Glutamatergic neuron (in vitro differentiated cells): ENCODE measurements at regions not wholly inside any gene's neighbourhood (a gene's known extent, or its start where the extent isn't known, plus 50 kb on each side); places are given as distances from the start of the nearest gene placed in this dataset.

ENCODE experiments used
- DNase-seq: peaks from one replicate; pipeline ENCODE4 v3.0.0; 2022
- H3K27ac Mint-ChIP-seq: one replicate; pipeline ENCODE4 v1.8.0; 2020; ENCODE audit warnings: mild to moderate bottlenecking, mixed read lengths, inconsistent platforms; ENCODE audit not compliant: unreplicated experiment
- H3K27me3 Mint-ChIP-seq: one replicate; pipeline ENCODE4 v1.8.0; 2020; ENCODE audit warnings: mild to moderate bottlenecking, moderate library complexity, mixed read lengths, inconsistent platforms; ENCODE audit not compliant: unreplicated experiment
- H3K36me3 Mint-ChIP-seq: one replicate; pipeline ENCODE4 v1.8.0; 2020; ENCODE audit warnings: mild to moderate bottlenecking, mixed read lengths, inconsistent platforms; ENCODE audit not compliant: unreplicated experiment
- H3K4me1 Mint-ChIP-seq: one replicate; pipeline ENCODE4 v1.8.0; 2020; ENCODE audit warnings: mild to moderate bottlenecking, low read depth, mixed read lengths, inconsistent platforms; ENCODE audit not compliant: unreplicated experiment
- H3K4me3 Mint-ChIP-seq: one replicate; pipeline ENCODE4 v1.8.0; 2020; ENCODE audit warnings: mild to moderate bottlenecking, mixed read lengths, inconsistent platforms; ENCODE audit not compliant: unreplicated experiment
- H3K9me3 Mint-ChIP-seq: one replicate; pipeline ENCODE4 v1.8.0; 2020; ENCODE audit warnings: mild to moderate bottlenecking, moderate library complexity, mixed read lengths, inconsistent platforms; ENCODE audit not compliant: unreplicated experiment
- TF ChIP-seq, protein P1 (sequence below): fragments of 200-600 bp; sonication (generic); IDR thresholded peaks from one replicate; pipeline ENCODE4 v1.5.0; 2021; ENCODE audit not compliant: partially characterized antibody, unreplicated experiment

DNA sequence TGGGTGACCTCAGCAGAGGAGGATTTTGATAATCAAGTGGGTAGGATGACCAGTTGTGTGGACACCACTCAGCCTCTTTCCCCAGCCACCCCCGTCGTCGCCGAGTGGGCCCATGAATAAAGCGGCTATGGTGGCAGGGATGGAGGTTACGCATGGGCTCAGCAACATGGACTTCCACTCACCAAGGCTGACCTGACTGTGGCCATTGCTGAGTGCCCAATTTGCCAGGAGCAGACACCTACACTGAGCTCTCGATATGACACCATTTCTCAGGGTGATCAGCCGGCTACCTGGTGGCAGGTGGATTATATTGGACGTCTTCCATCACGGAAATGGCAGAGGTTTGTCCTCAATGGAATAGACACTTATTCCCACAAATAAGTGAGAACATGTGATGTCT, 361.3 kb downstream of the KLHL4 start:
- Mint-ChIP-seq H3K4me1 (no peaks in the 10 kb centered on the region), H3K36me3 (no peaks in the 10 kb centered on the region), H3K9me3 (no peaks in the 10 kb centered on the region), H3K27ac (no peak overlapping the region), H3K4me3 (no peak overlapping the region), H3K27me3 (peaks cover 3% of the 10 kb centered on the region)
- no peak for DNase-seq
- TF ChIP-seq, protein P1, sequence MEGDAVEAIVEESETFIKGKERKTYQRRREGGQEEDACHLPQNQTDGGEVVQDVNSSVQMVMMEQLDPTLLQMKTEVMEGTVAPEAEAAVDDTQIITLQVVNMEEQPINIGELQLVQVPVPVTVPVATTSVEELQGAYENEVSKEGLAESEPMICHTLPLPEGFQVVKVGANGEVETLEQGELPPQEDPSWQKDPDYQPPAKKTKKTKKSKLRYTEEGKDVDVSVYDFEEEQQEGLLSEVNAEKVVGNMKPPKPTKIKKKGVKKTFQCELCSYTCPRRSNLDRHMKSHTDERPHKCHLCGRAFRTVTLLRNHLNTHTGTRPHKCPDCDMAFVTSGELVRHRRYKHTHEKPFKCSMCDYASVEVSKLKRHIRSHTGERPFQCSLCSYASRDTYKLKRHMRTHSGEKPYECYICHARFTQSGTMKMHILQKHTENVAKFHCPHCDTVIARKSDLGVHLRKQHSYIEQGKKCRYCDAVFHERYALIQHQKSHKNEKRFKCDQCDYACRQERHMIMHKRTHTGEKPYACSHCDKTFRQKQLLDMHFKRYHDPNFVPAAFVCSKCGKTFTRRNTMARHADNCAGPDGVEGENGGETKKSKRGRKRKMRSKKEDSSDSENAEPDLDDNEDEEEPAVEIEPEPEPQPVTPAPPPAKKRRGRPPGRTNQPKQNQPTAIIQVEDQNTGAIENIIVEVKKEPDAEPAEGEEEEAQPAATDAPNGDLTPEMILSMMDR = no peak

DNA sequence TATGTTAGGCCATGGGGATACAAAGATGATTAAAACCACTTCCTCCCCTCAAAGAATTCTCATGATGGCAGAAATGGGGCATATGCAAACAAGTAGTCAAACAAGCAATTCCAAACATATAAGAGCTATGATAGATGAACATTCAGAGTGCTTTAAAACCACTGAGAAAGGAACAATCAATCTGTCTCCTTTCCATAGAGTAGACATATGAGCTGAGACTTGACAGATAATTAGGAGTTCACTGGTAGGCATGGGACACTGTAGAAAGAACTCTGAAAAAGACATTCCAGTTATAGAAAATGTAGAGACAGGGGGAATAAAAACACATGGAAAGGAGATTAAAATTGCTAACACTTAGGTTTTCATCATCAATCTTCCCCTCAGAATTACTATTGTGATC, 372.8 kb downstream of the KLHL4 start:
- TF ChIP-seq, protein P1 = no peak
- Mint-ChIP-seq H3K36me3 (no peaks in the 10 kb centered on the region), H3K4me1 (no peaks in the 10 kb centered on the region)

DNA sequence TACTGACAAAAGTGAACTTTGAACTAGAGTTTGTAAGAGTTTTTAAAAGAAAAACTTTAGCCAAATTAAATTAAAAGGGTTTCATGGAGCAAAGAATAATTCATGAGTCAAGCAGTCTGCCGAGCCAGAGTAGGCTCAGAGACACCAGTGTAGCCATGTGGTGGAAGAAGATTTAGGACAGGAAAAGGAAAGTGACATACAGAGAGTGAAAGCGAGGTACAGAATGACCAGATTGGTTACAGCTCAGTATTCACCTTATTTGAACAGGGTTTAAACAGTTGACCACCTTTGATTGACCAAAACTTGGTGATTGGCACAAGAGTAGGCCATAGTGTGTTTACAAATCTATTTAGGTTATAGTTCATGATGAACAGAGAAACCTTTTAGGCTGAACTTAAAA, 377.8 kb downstream of the KLHL4 start:
- TF ChIP-seq, protein P1 = no peak
- no peaks in the 10 kb centered on the region for H3K27me3 Mint-ChIP-seq
- no peak for DNase-seq
- H3K4me1 Mint-ChIP-seq = no peaks in the 10 kb centered on the region
- H3K36me3 Mint-ChIP-seq = no peaks in the 10 kb centered on the region
- H3K27ac Mint-ChIP-seq = no peak overlapping the region
- peaks cover 1% of the 10 kb centered on the region for H3K9me3 Mint-ChIP-seq
- no peak overlapping the region for H3K4me3 Mint-ChIP-seq

More for the DNA sequence above, 372.8 kb downstream of the KLHL4 start:
- DNase-seq = no peak
- H3K4me3 Mint-ChIP-seq = no peak overlapping the region
- H3K9me3 Mint-ChIP-seq = peaks cover 1% of the 10 kb centered on the region
- H3K27me3 Mint-ChIP-seq = no peaks in the 10 kb centered on the region
- H3K27ac Mint-ChIP-seq = no peak overlapping the region

DNA sequence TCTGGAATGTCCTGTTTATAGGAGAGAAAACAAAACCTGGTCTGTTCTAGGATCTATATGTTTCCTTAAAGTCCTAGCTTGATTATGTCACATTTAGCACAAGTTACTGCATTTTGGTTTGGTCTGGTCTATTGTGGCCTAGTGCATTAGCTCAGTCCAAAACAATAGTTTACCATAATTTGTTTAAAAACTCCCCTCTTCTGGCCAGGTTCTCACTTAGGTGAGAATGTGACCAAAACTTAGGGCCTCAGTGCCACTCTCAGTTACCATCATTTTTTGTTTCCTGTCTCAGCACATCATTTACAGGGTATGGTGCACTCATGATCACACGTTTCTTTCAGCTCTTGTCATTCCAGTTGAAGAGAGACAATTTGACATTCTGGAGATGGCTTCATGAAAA, 378.5 kb downstream of the KLHL4 start:
- Mint-ChIP-seq H3K27ac (no peak overlapping the region), H3K4me3 (no peak overlapping the region), H3K4me1 (no peaks in the 10 kb centered on the region), H3K9me3 (peaks cover 1% of the 10 kb centered on the region), H3K36me3 (no peaks in the 10 kb centered on the region), H3K27me3 (no peaks in the 10 kb centered on the region)
- DNase-seq = no peak
- TF ChIP-seq, protein P1 = no peak

DNA sequence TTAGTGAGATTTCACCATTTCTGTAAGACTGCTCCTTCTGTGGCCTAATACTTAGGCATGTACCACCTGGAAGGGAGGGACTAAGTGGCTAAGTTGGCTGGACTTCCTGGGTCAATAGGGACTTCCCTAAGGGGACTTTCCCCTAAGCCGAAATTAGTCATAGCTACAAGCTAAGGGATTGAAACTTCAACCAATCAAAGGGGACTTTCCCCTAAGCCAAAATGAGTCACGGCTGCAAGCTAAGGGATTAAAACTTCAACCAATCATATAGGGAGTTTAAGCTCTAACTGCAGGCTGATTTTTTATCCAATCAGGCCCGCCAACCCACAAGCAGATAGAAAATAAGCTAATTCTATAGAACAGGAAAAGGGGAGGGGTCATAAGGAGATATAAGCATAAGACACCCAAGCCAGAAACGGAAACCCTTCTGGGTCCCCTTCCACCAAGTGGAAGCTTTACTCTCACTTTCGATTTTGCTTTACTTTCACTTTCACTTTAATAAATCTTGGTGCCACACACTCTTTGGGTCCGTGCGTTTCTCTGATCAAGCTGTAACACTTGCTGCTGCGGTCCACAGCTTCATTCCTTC, 382.8 kb downstream of the KLHL4 start:
- DNase-seq = no peak
- TF ChIP-seq, protein P1 = no peak
- Mint-ChIP-seq H3K27ac (no peak overlapping the region), H3K4me1 (no peaks in the 10 kb centered on the region), H3K36me3 (no peaks in the 10 kb centered on the region), H3K9me3 (no peaks in the 10 kb centered on the region), H3K27me3 (no peaks in the 10 kb centered on the region), H3K4me3 (no peak overlapping the region)
